B cell (primary cell): ENCODE measurements at regions not wholly inside any gene's neighbourhood (a gene's known extent, or its start where the extent isn't known, plus 50 kb on each side); places are given as distances from the start of the nearest gene placed in this dataset.

Source experiments
- ATAC-seq: fragments of 200-7000 bp; cut with Tn5 transposase; one replicate; pipeline ENCODE4 v1.10.0; 2021; ENCODE audit warnings: low read depth, mild to moderate bottlenecking, moderate number of reproducible peaks, moderate library complexity
- CTCF ChIA-PET: fragments of 350-600 bp; sonication (Branson Sonifier 250); formaldehyde crosslinking; loops from one replicate; lab custom pipeline; 2021; ENCODE audit warnings: antibody characterized with exemption, inconsistent platforms; lab: Charles Lee
- POLR2A ChIA-PET: fragments of 350-600 bp; sonication (Branson Sonifier 250); formaldehyde crosslinking; loops from one replicate; lab custom pipeline; 2021; ENCODE audit warnings: antibody characterized with exemption; lab: Charles Lee
- DNase-seq: peaks from one replicate; pipeline ENCODE4 v3.0.0; 2013
- H2AFZ ChIP-seq: 2 replicates; pipeline ENCODE4 v1.6.1; 2012; ENCODE audit warnings: mild to moderate bottlenecking, low read depth, low read length; ENCODE audit not compliant: insufficient read depth, poor library complexity, severe bottlenecking
- H3K27ac ChIP-seq, 2 donors: 1 replicate in 1 of 2; 2 replicates in 1 of 2; pipeline ENCODE4 v1.5.1; 2012 to 2013; ENCODE audit warnings: low read length in 2 of 2, mild to moderate bottlenecking in 2 of 2, moderate library complexity in 1 of 2
- H3K27me3 ChIP-seq, 4 experiments: fragments of 200-600 bp in 1 of 4; sonication (generic) in 1 of 4; replicated peaks in 1 of 4; 1 replicate in 2 of 4; 2 replicates in 2 of 4; pipeline versions ENCODE4 v1.6.1 to v1.7.0; 2013 to 2016; ENCODE audit warnings: low read length in 3 of 4, mild to moderate bottlenecking in 2 of 4, mixed read lengths in 1 of 4, moderate library complexity in 1 of 4; ENCODE audit not compliant: insufficient read depth in 4 of 4, control insufficient read depth in 3 of 4; ENCODE audit errors: control extremely low read depth in 1 of 4
- H3K36me3 ChIP-seq, 2 experiments: replicated peaks in 1 of 2; 1 replicate in 1 of 2; 2 replicates in 1 of 2; pipeline versions ENCODE4 v1.6.1 to v1.7.1; 2013; ENCODE audit warnings: low read length in 1 of 2; ENCODE audit not compliant: insufficient read depth in 2 of 2, control insufficient read depth in 1 of 2; ENCODE audit errors: control extremely low read depth in 1 of 2, extremely low read depth in 1 of 2
- H3K4me1 ChIP-seq, 2 donors: fragments of 200-600 bp in 1 of 2; sonication (generic) in 1 of 2; 1 replicate in 1 of 2; 2 replicates in 1 of 2; pipeline versions ENCODE4 v1.5.1 to v1.6.1; 2013 to 2017; ENCODE audit warnings: low read length in 2 of 2; ENCODE audit not compliant: control insufficient read depth in 2 of 2, insufficient read depth in 2 of 2
- H3K4me2 ChIP-seq: replicated peaks from 2 replicates; pipeline ENCODE3; 2012; ENCODE audit warnings: mild to moderate bottlenecking, low read depth, low read length; ENCODE audit not compliant: poor library complexity, severe bottlenecking
- H3K4me3 ChIP-seq, 5 experiments: fragments of 200-600 bp in 1 of 5; sonication (generic) in 1 of 5; 1 replicate in 3 of 5; 2 replicates in 2 of 5; pipeline versions ENCODE4 v1.5.1 to v1.7.0; 2011 to 2016; ENCODE audit warnings: low read length in 4 of 5, mild to moderate bottlenecking in 4 of 5, low read depth in 2 of 5, control low read depth in 1 of 5, moderate library complexity in 1 of 5; ENCODE audit not compliant: insufficient read depth in 1 of 5; ENCODE audit errors: control extremely low read depth in 1 of 5, extremely low read depth in 1 of 5
- H3K79me2 ChIP-seq: fragments of 200-600 bp; sonication (generic); one replicate; pipeline ENCODE4 v1.6.0; 2016; ENCODE audit warnings: low read length; ENCODE audit not compliant: control insufficient read depth, insufficient read depth
- H3K9ac ChIP-seq: fragments of 200-600 bp; sonication (generic); 2 replicates; pipeline ENCODE4 v1.6.1; 2017; ENCODE audit warnings: mild to moderate bottlenecking, low read length, moderate library complexity
- H3K9me3 ChIP-seq, 3 donors: one replicate each; pipeline versions ENCODE4 v1.6.1 to v1.7.1; 2013; ENCODE audit warnings: low read length in 2 of 3; ENCODE audit not compliant: control insufficient read depth in 2 of 3, insufficient read depth in 1 of 3; ENCODE audit errors: control extremely low read depth in 1 of 3
- H4K20me1 ChIP-seq: 2 replicates; pipeline ENCODE4 v1.6.0; 2012; ENCODE audit warnings: mild to moderate bottlenecking, low read length; ENCODE audit not compliant: insufficient read depth, control insufficient read depth, poor library complexity, severe bottlenecking
- H3K27ac Mint-ChIP-seq: one replicate; pipeline ENCODE4 v1.8.0; 2021; ENCODE audit warnings: mixed read lengths
- H3K27me3 Mint-ChIP-seq: one replicate; pipeline ENCODE4 v1.8.0; 2021; ENCODE audit warnings: mixed read lengths
- H3K4me1 Mint-ChIP-seq: one replicate; pipeline ENCODE4 v1.8.0; 2021; ENCODE audit warnings: mixed read lengths
- H3K4me3 Mint-ChIP-seq: one replicate; pipeline ENCODE4 v1.8.0; 2021; ENCODE audit warnings: mixed read lengths
- H3K9me3 Mint-ChIP-seq: one replicate; pipeline ENCODE4 v1.8.0; 2022; ENCODE audit warnings: mixed read lengths; ENCODE audit not compliant: insufficient read depth
- CTCF ChIP-seq: fragments of 200-600 bp; IDR thresholded peaks from one replicate; pipeline ENCODE4 v1.8.0; 2022; ENCODE audit warnings: antibody characterized with exemption, mild to moderate bottlenecking
- EZH2 ChIP-seq: IDR thresholded peaks from 2 replicates; pipeline ENCODE4 v1.6.1; 2012; ENCODE audit warnings: borderline replicate concordance, low read depth, mild to moderate bottlenecking, moderate library complexity, low read length; ENCODE audit not compliant: insufficient read depth, poor library complexity, severe bottlenecking
- WGBS: methylation state at CpG from one replicate; pipeline ENCODE4 v1.1.5; 2013; ENCODE audit warnings: missing lambda C conversion rate; ENCODE audit not compliant: insufficient coverage; 5-methylcytosine and 5-hydroxymethylcytosine counted together
- intact Hi-C: fragments of 100-400 bp; cut with micrococcal nuclease; formaldehyde crosslinking; loops from one replicate; pipeline ENCODE4 v1.10.0; 2022

- no peaks in the 10 kb centered on the region for H3K27me3 Mint-ChIP-seq
- DNase-seq (no peak), ATAC-seq (no peak)
- intact Hi-C loops, result no loop called here
- no peaks in the 10 kb centered on the region for H4K20me1 ChIP-seq
- H3K4me1 Mint-ChIP-seq, result peaks cover 2% of the 10 kb centered on the region
- H3K4me3 Mint-ChIP-seq, result no peak overlapping the region
- no peak overlapping the region for H2AFZ ChIP-seq
- POLR2A ChIA-PET, result no interaction called here
- peaks cover 7% of the 10 kb centered on the region for H3K79me2 ChIP-seq
- H3K27me3 ChIP-seq, result no peaks in the 10 kb centered on the region
- no peaks in the 10 kb centered on the region for H3K9me3 ChIP-seq
- no peak overlapping the region for H3K4me2 ChIP-seq
- H3K9ac ChIP-seq, result no peak overlapping the region
- no peak for TF ChIP-seq EZH2
- no peak for TF ChIP-seq CTCF
- 85% methylated on average over 8 of the region's 9 CpGs for WGBS
- no peak overlapping the region for H3K27ac ChIP-seq
- H3K4me3 ChIP-seq, result no peak overlapping the region
- H3K36me3 ChIP-seq, result no peaks in the 10 kb centered on the region
- no peaks in the 10 kb centered on the region for H3K4me1 ChIP-seq
- CTCF ChIA-PET, result no interaction called here
- no peak overlapping the region for H3K27ac Mint-ChIP-seq
- H3K9me3 Mint-ChIP-seq, result no peaks in the 10 kb centered on the region
These were observed 105.6 kb downstream of the SLC25A47 start for GRCh38 chr14:100428727-100429126.

- H3K36me3 ChIP-seq, result no peaks in the 10 kb centered on the region
- no peak overlapping the region for H3K9ac ChIP-seq
- H3K4me3 Mint-ChIP-seq, result no peak overlapping the region
- DNase-seq, result no peak
- peaks cover 5% of the 10 kb centered on the region for H3K4me1 Mint-ChIP-seq
- intact Hi-C loops, result no loop called here
- H3K4me3 ChIP-seq, result no peak overlapping the region
- H3K79me2 ChIP-seq, result peaks cover 7% of the 10 kb centered on the region
- no peaks in the 10 kb centered on the region for H3K27me3 ChIP-seq
- H3K9me3 Mint-ChIP-seq, result no peaks in the 10 kb centered on the region
- H3K9me3 ChIP-seq, result no peaks in the 10 kb centered on the region
- 100% methylated on average over 1 of the region's 3 CpGs for WGBS
- no peaks in the 10 kb centered on the region for H4K20me1 ChIP-seq
- H3K27ac Mint-ChIP-seq, result no peak overlapping the region
- H3K27me3 Mint-ChIP-seq, result no peaks in the 10 kb centered on the region
- ChIA-PET POLR2A (no interaction called here), CTCF (no interaction called here)
- no peak overlapping the region for H3K4me2 ChIP-seq
- TF ChIP-seq EZH2 (no peak), CTCF (no peak)
- H3K27ac ChIP-seq, result no peak overlapping the region
- no peak overlapping the region for H2AFZ ChIP-seq
- no peak for ATAC-seq
- H3K4me1 ChIP-seq, result no peaks in the 10 kb centered on the region
These were observed 106.4 kb downstream of the SLC25A47 start for GRCh38 chr14:100429537-100429936.
